Activated CD4-positive, alpha-beta T cell treated with anti-CD3 and anti-CD28 coated beads for 36 hours (primary cell): ENCODE measurements at regions not wholly inside any gene's neighbourhood (a gene's known extent, or its start where the extent isn't known, plus 50 kb on each side); places are given as distances from the start of the nearest gene placed in this dataset.
A peak's percentile ranks its signal among the peaks of the same experiment; 100 is the strongest.

Source experiments
- ATAC-seq: fragments of 200-7000 bp; cut with Tn5 transposase; one replicate; pipeline ENCODE4 v1.10.0; 2021; ENCODE audit warnings: mild to moderate bottlenecking, moderate library complexity
- CTCF ChIA-PET: fragments of 350-600 bp; sonication (Branson Sonifier 250); formaldehyde crosslinking; loops from one replicate; lab custom pipeline; 2021; ENCODE audit warnings: antibody characterized with exemption; lab: Charles Lee
- POLR2A ChIA-PET: fragments of 350-600 bp; sonication (Branson Sonifier 250); formaldehyde crosslinking; loops from one replicate; lab custom pipeline; 2021; ENCODE audit warnings: antibody characterized with exemption, inconsistent platforms; lab: Charles Lee
- DNase-seq: peaks from one replicate; pipeline ENCODE4 v3.0.0-alpha.2; 2020
- H3K27ac Mint-ChIP-seq: one replicate; pipeline ENCODE4 v1.8.0; 2021; ENCODE audit warnings: mixed read lengths
- H3K27me3 Mint-ChIP-seq: one replicate; pipeline ENCODE4 v1.8.0; 2021; ENCODE audit warnings: mixed read lengths
- H3K36me3 Mint-ChIP-seq: one replicate; pipeline ENCODE4 v1.8.0; 2021; ENCODE audit warnings: low read depth, mixed read lengths
- H3K4me1 Mint-ChIP-seq: one replicate; pipeline ENCODE4 v1.8.0; 2021; ENCODE audit warnings: mixed read lengths
- H3K4me3 Mint-ChIP-seq: one replicate; pipeline ENCODE4 v1.8.0; 2021; ENCODE audit warnings: mild to moderate bottlenecking, moderate library complexity, mixed read lengths
- H3K9me3 Mint-ChIP-seq: one replicate; pipeline ENCODE4 v1.8.0; 2021; ENCODE audit warnings: low read depth, mixed read lengths
- intact Hi-C, 2 experiments: fragments of 100-400 bp; cut with DNase I in 1 of 2; cut with micrococcal nuclease in 1 of 2; formaldehyde crosslinking; loops; one replicate each; pipeline versions ENCODE4 v1.14.2 to v1.15.1; 2022 to 2024; cut with DNase I, micrococcal nuclease

- intact Hi-C loops = loop anchor here in 1 of 2 experiments (1.0 to 2.0 kb wide), 2 partner anchors 161 to 229 kb away; partner anchors contain the start of gene HAUS1
- ChIA-PET CTCF (no interaction called here), POLR2A (no interaction called here)
- Mint-ChIP-seq H3K4me1 (peaks cover 12% of the 10 kb centered on the region), H3K9me3 (no peaks in the 10 kb centered on the region), H3K27ac (peak overlapping the region; percentile 27), H3K27me3 (peaks cover 54% of the 10 kb centered on the region), H3K36me3 (no peaks in the 10 kb centered on the region), H3K4me3 (peak overlapping the region; percentile 65)
- ATAC-seq = peak; percentile 67
- DNase-seq = peak; percentile 62
Observed at GRCh38 chr18:46333431-46334135, 229.4 kb downstream of the HAUS1 start.

- Mint-ChIP-seq H3K27me3 (peaks cover 57% of the 10 kb centered on the region), H3K4me1 (peaks cover 12% of the 10 kb centered on the region), H3K4me3 (peak overlapping the region; percentile 79), H3K36me3 (no peaks in the 10 kb centered on the region), H3K9me3 (no peaks in the 10 kb centered on the region), H3K27ac (peak overlapping the region; percentile 83)
- intact Hi-C loops = loop anchor here (2.0 to 5.0 kb wide), 2 partner anchors 162 to 163 kb away; a partner anchor contains a TSS
- POLR2A ChIA-PET = no interaction called here
- peak; percentile 53 for DNase-seq
- ATAC-seq = no peak
- CTCF ChIA-PET = no interaction called here
Observed at GRCh38 chr18:46334868-46335281, 230.7 kb downstream of the HAUS1 start.

GRCh38 chr18:46335534-46336101, 231.4 kb downstream of the HAUS1 start:
- Mint-ChIP-seq H3K27ac (no peak overlapping the region), H3K36me3 (no peaks in the 10 kb centered on the region), H3K27me3 (peaks cover 57% of the 10 kb centered on the region), H3K9me3 (no peaks in the 10 kb centered on the region), H3K4me3 (peak overlapping the region; percentile 79), H3K4me1 (peaks cover 12% of the 10 kb centered on the region)
- intact Hi-C loops = loop anchor here (2.0 to 5.0 kb wide), 2 partner anchors 163 kb away; a partner anchor contains a TSS
- ATAC-seq (no peak), DNase-seq (no peak)
- CTCF ChIA-PET = interaction anchor here (0.7 kb wide), 1 partner anchor 580 kb away, joined by 3 read pairs; no protein-coding TSS in a partner anchor
- POLR2A ChIA-PET = interaction anchor here (0.7 kb wide), 1 partner anchor 228 kb away, joined by 5 read pairs; no protein-coding TSS in a partner anchor

- H3K4me3 Mint-ChIP-seq = no peak overlapping the region
Observed at GRCh38 chr18:46336278-46337111, 232.3 kb downstream of the HAUS1 start.

GRCh38 chr18:46337271-46337670, 233.1 kb downstream of the HAUS1 start:
- DNase-seq (no peak), ATAC-seq (no peak)
- ChIA-PET POLR2A (no interaction called here), CTCF (no interaction called here)
- no peaks in the 10 kb centered on the region for H3K36me3 Mint-ChIP-seq
- H3K9me3 Mint-ChIP-seq = no peaks in the 10 kb centered on the region
- no peak overlapping the region for H3K27ac Mint-ChIP-seq
- no peak overlapping the region for H3K4me3 Mint-ChIP-seq
- H3K4me1 Mint-ChIP-seq = peaks cover 12% of the 10 kb centered on the region
- H3K27me3 Mint-ChIP-seq = peaks cover 49% of the 10 kb centered on the region
- intact Hi-C loops = loop anchor here in 1 of 2 experiments (5.0 kb wide), 1 partner anchor 165 kb away; a partner anchor contains a TSS

More at GRCh38 chr18:46336278-46337111, 232.3 kb downstream of the HAUS1 start:
- Mint-ChIP-seq H3K4me1 (peaks cover 12% of the 10 kb centered on the region), H3K27ac (no peak overlapping the region), H3K27me3 (peaks cover 55% of the 10 kb centered on the region), H3K9me3 (no peaks in the 10 kb centered on the region), H3K36me3 (no peaks in the 10 kb centered on the region)
- DNase-seq = no peak
- POLR2A ChIA-PET = interaction anchor here (0.7 kb wide), 1 partner anchor 227 kb away, joined by 5 read pairs; no protein-coding TSS in a partner anchor
- CTCF ChIA-PET = interaction anchor here (0.7 kb wide), 1 partner anchor 579 kb away, joined by 3 read pairs; no protein-coding TSS in a partner anchor
- ATAC-seq = no peak
- intact Hi-C loops = loop anchor here in 1 of 2 experiments (5.0 kb wide), 1 partner anchor 164 kb away; a partner anchor contains a TSS

- POLR2A ChIA-PET = no interaction called here
- H3K27ac Mint-ChIP-seq = no peak overlapping the region
- intact Hi-C loops = loop anchor here in 1 of 2 experiments (5.0 kb wide), 1 partner anchor 166 kb away; a partner anchor contains a TSS
- DNase-seq (no peak), ATAC-seq (no peak)
- no peak overlapping the region for H3K4me3 Mint-ChIP-seq
- H3K9me3 Mint-ChIP-seq = no peaks in the 10 kb centered on the region
- peaks cover 40% of the 10 kb centered on the region for H3K27me3 Mint-ChIP-seq
- CTCF ChIA-PET = interaction anchor here (0.6 to 1.5 kb wide), 2 partner anchors 57 to 59 kb away, joined by 3 read pairs; no protein-coding TSS in a partner anchor
- H3K36me3 Mint-ChIP-seq = no peaks in the 10 kb centered on the region
- peaks cover 11% of the 10 kb centered on the region for H3K4me1 Mint-ChIP-seq
Observed at GRCh38 chr18:46338205-46338604, 234.0 kb downstream of the HAUS1 start.

- Mint-ChIP-seq H3K4me3 (no peak overlapping the region), H3K9me3 (no peaks in the 10 kb centered on the region), H3K27me3 (peaks cover 37% of the 10 kb centered on the region), H3K27ac (no peak overlapping the region), H3K4me1 (peaks cover 14% of the 10 kb centered on the region), H3K36me3 (no peaks in the 10 kb centered on the region)
- ChIA-PET CTCF (interaction anchor here (1.5 kb wide), 1 partner anchor 57 kb away, joined by 3 read pairs; no protein-coding TSS in a partner anchor), POLR2A (no interaction called here)
- DNase-seq (no peak), ATAC-seq (no peak)
- intact Hi-C loops = loop anchor here in 1 of 2 experiments (5.0 kb wide), 1 partner anchor 166 kb away; a partner anchor contains a TSS
Observed at GRCh38 chr18:46338766-46339165, 234.6 kb downstream of the HAUS1 start.

GRCh38 chr18:46340716-46341115, 236.5 kb downstream of the HAUS1 start:
- H3K27me3 Mint-ChIP-seq = peaks cover 24% of the 10 kb centered on the region
- ATAC-seq = no peak
- H3K36me3 Mint-ChIP-seq = no peaks in the 10 kb centered on the region
- POLR2A ChIA-PET = interaction anchor here (0.6 kb wide), 1 partner anchor 304 kb away, joined by 3 read pairs; no protein-coding TSS in a partner anchor
- intact Hi-C loops = no loop called here
- H3K4me1 Mint-ChIP-seq = peaks cover 15% of the 10 kb centered on the region
- CTCF ChIA-PET = interaction anchor here (0.8 kb wide), 1 partner anchor 29 kb away, joined by 3 read pairs; no protein-coding TSS in a partner anchor
- H3K27ac Mint-ChIP-seq = no peak overlapping the region
- H3K9me3 Mint-ChIP-seq = no peaks in the 10 kb centered on the region
- DNase-seq = no peak
- no peak overlapping the region for H3K4me3 Mint-ChIP-seq

- intact Hi-C loops = no loop called here
- DNase-seq (no peak), ATAC-seq (no peak)
- POLR2A ChIA-PET = interaction anchor here (0.6 kb wide), 1 partner anchor 61 kb away, joined by 3 read pairs; no protein-coding TSS in a partner anchor
- CTCF ChIA-PET = interaction anchor here (0.6 kb wide), 1 partner anchor 94 kb away, joined by 3 read pairs; no protein-coding TSS in a partner anchor
- Mint-ChIP-seq H3K4me3 (no peak overlapping the region), H3K27ac (no peak overlapping the region), H3K9me3 (no peaks in the 10 kb centered on the region), H3K4me1 (peaks cover 18% of the 10 kb centered on the region), H3K36me3 (no peaks in the 10 kb centered on the region), H3K27me3 (peaks cover 15% of the 10 kb centered on the region)
Observed at GRCh38 chr18:46341986-46342525, 237.9 kb downstream of the HAUS1 start.

GRCh38 chr18:46343456-46343855, 239.3 kb downstream of the HAUS1 start:
- no peaks in the 10 kb centered on the region for H3K36me3 Mint-ChIP-seq
- CTCF ChIA-PET = interaction anchor here (0.7 kb wide), 1 partner anchor 574 kb away, joined by 3 read pairs; the partner anchor contains the start of genes KATNAL2 and PIAS2
- DNase-seq (no peak), ATAC-seq (no peak)
- no peaks in the 10 kb centered on the region for H3K9me3 Mint-ChIP-seq
- no peak overlapping the region for H3K4me3 Mint-ChIP-seq
- POLR2A ChIA-PET = interaction anchor here (0.6 kb wide), 1 partner anchor 25 kb away, joined by 3 read pairs; no protein-coding TSS in a partner anchor
- no peak overlapping the region for H3K27ac Mint-ChIP-seq
- intact Hi-C loops = no loop called here
- peaks cover 3% of the 10 kb centered on the region for H3K27me3 Mint-ChIP-seq
- H3K4me1 Mint-ChIP-seq = peaks cover 18% of the 10 kb centered on the region
